Inflammatory macrophage (primary cell): ENCODE measurements at regions not wholly inside any gene's neighbourhood (a gene's known extent, or its start where the extent isn't known, plus 50 kb on each side); places are given as distances from the start of the nearest gene placed in this dataset.
A peak's percentile ranks its signal among the peaks of the same experiment; 100 is the strongest.

Source experiments
- DNase-seq, 2 donors: peaks; one replicate each; pipeline ENCODE4 v3.0.0-alpha.2; 2020 to 2022

DNA sequence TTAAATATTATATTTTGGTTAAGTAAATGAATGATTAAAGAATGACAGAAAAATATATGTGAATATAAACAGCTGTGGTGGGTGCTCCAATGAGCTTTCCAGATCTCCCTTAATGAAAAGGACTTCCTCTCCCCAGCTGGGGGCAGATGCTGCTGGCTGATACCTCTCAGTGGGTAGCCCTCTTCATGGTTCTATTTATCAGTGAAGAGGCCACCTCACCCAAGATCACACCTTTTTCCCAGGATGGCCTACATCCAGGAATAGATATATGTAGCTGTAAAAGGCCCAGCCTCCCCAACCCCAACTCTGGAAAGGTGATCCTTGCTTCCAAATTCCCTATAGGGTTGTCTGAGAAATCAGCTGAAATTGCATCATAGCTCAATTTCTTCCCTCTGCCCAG, 135.2 kb upstream of the ACVR2A start:
- DNase-seq, result no peak

DNA sequence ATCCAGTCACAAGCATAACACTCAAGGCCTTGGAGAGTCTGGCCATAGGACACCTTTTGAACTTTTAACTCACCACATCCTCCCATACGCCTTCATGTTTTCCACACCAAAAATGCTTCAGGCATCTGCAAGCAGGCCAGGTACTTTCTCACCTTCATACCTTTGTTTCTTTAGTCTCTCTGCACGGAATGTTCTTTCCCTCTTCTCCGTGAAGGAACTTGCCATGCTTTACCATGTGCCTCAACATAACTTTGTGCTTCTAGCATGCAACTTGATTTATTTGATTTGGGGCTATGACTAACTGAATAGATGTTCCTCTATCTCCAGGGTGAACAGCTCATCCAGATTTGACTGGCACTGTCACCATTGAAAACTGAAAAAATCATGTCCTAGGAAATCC, 141.7 kb upstream of the ACVR2A start:
- no peak for DNase-seq

GRCh38 chr2:147698166-147698565, 146.7 kb upstream of the ACVR2A start:
- DNase-seq, result peak; percentile 8 to 32

- DNase-seq, result no peak
Measured at GRCh38 chr2:147696426-147696825, 148.4 kb upstream of the ACVR2A start.

DNA sequence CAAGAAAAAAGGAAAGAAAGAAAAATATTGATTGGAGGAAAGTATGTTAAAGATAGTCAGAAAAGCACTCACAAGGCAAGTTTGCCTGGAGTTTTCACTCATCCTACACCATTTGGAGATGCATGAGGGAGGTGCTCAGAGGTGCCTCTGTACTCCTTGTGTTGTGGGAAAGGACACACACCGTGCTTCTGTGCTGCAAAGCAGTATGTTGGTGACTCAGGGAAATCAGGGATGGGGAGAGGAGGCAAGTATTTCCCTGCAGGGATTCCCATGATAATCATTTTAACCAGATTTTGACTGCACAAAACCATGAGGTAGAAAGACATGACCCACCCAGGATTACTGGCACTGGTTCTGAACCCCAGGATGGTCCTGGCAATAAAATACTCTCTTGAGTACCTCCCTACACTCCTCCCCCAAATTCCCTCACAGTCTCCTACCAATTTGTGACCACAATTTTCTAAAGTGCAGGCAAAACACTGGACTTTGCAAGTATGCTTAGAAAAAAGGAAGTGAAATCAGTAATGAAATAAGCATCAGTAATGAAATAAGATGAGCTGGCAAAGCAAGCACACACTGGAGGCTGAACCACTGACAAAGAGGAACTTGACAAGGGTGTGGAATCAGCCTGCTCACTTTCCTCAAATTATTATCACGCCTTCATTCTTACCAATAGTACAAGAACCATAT, 155.5 kb upstream of the ACVR2A start:
- peak; percentile 94 to 97 for DNase-seq

GRCh38 chr2:147688242-147688641, 156.6 kb upstream of the ACVR2A start:
- DNase-seq, result peak; percentile 26 to 32

GRCh38 chr2:147686365-147686764, 158.5 kb upstream of the ACVR2A start:
- DNase-seq, result no peak

DNA sequence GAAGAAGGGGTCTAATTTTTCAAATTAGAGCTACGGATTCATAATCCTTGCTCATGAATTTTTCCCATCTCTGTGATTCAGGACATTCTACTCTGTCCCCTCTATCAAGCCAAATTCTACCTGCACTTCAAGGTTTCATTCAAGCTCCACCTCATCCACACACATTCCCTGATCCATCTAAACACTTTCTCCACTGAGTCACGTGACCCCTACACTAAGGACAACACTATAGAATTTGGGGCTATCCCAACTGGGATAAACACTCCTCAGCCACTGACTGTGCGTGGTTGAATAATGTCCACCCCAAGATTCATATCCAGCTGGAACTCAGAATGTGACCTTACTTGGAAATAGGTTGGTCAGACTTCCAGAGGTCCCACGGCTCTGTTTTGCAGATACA, 159.9 kb upstream of the ACVR2A start:
- DNase-seq, result no peak

DNA sequence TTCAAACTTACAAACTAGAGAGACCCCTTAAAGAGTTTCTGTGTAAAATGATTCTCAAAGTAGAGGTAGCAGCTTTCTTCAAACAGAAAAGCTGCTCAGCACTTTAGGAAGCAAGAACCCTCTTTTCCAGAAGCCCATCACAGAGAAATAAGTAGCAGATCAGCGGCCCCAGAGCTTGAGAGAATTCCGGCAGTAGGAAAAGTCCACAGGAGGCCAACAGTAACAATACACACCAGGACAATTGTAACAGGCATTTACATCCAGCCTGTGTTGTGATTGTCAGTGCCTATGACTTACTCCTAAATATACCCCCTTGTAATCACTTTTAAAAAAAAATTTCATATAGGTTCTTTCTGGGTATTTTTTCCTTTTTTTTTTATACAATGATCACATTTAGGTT, 161.4 kb upstream of the ACVR2A start:
- no peak for DNase-seq

GRCh38 chr2:147681093-147681492, 163.7 kb upstream of the ACVR2A start:
- no peak for DNase-seq

DNA sequence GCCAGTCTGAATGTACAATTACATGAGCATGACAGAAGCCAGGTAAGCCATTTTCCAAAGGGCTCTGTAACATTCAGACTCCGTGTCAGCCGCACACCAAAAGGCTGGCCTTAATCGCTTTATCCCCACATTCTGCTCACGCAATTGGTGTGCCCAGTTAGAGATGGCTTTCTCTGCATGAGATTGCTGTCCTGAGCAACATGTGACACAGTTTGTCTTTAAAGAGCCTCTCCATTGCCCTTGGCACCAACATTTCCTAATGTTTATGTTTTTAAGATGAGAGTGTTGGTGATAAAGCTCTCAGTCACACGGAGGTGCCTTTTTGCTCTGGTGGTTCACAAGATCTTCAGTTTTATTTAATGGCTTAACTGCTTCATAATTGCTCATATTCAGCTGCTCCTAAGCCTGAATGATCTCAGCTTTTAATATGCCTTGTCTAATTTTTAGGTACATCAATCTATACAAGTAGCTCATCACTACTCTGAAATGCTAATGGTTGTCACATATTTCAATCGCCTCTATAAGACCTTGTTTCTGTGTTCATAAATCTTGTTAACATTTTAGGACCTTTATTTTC, 164.8 kb upstream of the ACVR2A start:
- no peak for DNase-seq

DNA sequence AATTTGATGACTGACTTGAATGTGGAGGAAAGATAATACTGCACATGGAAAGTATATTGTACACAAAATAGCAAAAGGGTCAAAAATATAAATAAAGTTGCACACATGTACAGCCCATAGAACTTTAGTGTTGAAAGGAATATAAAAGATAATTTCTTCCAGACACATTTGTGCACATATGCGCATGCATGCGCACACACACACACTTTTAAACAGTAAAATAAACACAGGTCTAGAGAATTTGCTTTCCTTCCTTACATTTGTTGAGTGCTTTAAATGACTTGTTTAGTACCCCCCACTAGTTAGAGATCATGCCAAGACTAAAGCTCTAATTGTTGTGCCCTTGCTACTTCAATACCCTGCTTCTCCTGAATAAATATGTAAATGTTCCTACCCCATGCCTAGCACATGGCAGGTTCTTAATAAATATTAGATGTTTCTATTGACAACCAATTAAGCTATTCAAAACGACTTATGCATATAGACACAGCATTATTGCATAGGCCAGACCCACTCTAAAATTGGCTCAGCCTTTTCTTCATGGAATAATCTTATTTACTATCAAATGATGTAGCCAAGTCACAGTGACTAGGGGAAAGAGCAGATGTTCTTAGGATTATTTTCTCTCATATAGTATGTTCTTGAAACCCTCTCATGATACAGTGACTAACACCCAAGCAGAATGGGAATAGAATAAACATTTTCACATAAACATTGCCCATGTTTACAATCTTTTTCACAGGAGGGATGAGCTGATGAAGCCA, 165.5 kb upstream of the ACVR2A start:
- no peak for DNase-seq

DNA sequence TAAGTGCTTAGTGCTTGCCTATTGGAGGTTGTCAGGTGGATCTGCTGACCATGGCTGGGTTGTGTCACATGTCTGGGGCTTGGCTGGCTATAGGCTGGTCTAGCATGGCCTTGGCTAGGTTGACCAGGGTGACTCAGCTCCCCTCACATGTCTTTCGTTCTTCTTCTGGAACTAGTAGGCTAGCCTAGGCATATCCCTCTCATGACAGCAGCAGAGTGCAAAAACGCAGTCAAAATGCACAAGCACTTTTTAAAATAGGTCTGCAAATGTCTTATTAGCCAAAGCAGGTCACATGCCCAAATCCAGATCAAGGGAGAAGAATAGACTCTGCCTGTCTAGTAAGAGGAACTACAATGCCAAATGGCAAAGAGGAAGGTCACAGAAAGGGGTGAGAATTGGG, 179.7 kb upstream of the ACVR2A start:
- peak; percentile 18 to 25 for DNase-seq

- DNase-seq, result peak in 1 of 2 donors; percentile 11
Measured at GRCh38 chr2:147663962-147664361, 180.9 kb upstream of the ACVR2A start.

DNA sequence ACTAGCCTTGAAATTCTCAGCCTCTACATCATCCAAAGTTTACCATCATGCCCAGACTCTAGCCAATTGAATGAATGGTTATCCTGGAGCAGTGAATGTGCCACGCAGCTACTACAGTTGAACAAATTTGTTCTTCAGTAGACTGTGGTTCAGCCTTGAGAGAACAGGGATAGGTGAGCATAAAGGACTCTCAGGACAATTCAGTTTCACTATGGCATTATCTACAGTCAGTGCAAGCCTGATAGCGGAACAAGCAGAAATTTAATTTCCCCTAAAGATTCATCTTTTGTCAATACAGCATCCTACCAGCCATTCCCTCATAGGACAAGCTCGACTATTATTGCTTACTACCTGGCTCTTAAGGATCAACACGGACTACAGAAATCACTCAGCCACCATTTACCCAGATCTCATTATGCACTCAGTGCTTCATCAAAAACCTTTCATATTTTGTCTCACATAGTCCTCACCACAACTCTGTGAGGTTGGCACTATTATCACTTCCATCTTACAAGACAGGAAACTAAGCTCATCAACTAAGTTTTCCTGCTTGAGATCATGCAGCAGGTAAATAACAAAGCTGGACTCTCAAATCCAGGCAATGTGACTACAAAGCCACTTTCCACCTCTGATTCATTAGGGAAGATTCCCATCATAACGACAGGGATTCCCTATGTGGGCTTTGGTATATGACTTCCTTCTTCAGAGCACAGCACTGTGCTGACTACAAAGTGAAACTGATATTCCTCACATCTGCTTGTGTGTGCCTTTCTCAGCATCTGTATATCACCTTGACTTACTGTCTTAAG, 181.5 kb upstream of the ACVR2A start:
- peak in 1 of 2 donors; percentile 24 for DNase-seq

DNA sequence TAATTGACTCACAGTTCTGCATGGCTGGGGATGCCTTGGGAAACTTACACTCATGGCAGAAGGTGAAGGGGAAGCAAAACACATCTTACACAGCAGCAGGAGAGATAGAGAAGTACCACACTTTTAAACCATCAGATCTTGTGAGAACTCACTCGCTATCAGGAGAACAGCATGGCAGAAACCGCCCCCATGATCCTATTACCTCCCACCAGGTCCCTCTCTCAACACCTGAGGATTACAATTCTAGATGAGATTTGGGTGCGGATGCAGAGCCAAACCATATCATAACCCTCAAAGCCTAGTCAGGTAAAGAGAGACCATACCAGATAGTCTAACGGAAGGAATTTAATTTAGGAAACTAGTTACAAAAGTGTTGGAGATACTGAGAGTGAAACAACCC, 182.6 kb upstream of the ACVR2A start:
- no peak for DNase-seq

- DNase-seq, result no peak
Measured at GRCh38 chr2:147660680-147661079, 184.1 kb upstream of the ACVR2A start.

DNA sequence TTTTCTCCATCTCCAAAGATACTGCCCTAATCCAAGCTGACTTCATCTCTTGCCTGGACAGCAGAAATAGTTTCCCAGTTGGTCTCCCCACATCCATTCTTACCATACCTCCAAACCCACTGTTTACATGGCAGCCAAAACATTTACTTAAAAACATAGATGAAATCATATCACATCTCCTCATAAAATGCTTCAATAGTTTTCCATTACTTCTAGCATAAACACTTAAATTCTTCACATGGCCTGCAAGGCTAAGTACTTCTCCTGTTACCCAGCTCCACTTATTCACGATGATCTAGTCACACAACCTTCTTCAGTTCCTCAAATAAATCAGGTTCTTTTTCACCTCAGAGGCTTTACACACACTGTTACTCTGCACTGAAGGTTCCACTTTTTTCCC, 185.8 kb upstream of the ACVR2A start:
- DNase-seq, result no peak

GRCh38 chr2:147657086-147658000, 187.5 kb upstream of the ACVR2A start:
- no peak for DNase-seq

DNA sequence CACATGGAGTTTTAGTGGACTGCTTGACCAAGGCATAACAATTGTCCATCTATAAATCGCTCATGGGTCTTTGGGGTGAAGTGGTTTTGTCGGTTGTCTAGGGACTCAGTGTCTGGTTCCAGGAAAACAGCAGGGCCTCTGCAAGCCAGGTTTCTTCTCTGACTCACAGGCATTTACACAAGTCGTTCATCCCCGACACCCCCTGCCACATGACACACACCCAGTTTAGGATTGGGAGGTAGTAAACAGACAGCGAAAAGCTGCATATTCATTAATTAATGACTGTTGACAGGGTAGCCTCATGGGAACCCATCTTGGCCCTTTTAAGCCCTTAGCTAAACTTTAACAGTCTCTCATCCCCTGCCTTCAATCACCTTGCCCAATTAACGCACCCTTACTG, 194.8 kb upstream of the ACVR2A start:
- DNase-seq, result no peak

DNA sequence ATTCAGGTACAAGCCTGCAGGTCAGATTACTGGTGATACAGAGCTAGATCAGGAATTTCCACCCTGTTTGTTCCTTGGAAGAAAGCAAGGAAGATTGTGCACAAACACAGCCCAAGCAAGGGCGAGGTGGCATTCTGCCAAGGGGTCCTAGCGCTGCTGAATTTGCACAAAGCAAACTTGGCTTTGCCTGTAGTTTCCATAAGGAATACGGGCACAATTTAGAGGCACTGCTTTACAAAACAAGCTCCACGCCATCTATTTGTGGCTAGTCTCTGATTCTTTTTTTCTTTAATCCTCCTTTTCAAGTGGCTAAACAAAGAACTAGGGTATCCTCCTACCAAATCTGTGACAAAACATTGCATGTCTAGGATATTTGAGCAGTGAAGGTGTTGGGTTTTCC, 195.5 kb upstream of the ACVR2A start:
- DNase-seq, result no peak

GRCh38 chr2:147648471-147648870, 196.4 kb upstream of the ACVR2A start:
- DNase-seq, result no peak
